CD4-positive, alpha-beta T cell treated with Interleukin-17A for 1 hour (primary cell): ENCODE measurements at regions not wholly inside any gene's neighbourhood (a gene's known extent, or its start where the extent isn't known, plus 50 kb on each side); places are given as distances from the start of the nearest gene placed in this dataset.

ENCODE experiments used
- DNase-seq: peaks from one replicate; pipeline ENCODE4 v3.0.0-alpha.2; 2020

DNA sequence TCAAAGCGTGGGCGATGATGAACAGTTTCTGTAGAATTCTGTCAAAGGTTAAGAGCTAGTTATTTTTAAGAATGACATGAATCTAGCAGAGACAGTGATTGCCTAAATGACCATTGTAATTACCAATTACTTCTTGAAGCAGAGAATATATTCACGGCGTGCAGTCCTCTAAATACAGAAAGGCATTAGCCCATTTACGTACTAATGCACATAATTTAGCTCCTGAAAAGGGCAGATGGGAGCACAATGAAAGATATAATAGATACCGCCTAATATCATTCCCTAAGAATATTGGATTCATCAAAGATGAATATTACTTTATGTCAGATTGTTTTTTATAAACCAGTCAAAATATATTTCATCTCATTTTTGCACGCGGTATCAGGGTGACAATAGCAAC lies 212.4 kb downstream of the URI1 start:
- no peak for DNase-seq

DNA sequence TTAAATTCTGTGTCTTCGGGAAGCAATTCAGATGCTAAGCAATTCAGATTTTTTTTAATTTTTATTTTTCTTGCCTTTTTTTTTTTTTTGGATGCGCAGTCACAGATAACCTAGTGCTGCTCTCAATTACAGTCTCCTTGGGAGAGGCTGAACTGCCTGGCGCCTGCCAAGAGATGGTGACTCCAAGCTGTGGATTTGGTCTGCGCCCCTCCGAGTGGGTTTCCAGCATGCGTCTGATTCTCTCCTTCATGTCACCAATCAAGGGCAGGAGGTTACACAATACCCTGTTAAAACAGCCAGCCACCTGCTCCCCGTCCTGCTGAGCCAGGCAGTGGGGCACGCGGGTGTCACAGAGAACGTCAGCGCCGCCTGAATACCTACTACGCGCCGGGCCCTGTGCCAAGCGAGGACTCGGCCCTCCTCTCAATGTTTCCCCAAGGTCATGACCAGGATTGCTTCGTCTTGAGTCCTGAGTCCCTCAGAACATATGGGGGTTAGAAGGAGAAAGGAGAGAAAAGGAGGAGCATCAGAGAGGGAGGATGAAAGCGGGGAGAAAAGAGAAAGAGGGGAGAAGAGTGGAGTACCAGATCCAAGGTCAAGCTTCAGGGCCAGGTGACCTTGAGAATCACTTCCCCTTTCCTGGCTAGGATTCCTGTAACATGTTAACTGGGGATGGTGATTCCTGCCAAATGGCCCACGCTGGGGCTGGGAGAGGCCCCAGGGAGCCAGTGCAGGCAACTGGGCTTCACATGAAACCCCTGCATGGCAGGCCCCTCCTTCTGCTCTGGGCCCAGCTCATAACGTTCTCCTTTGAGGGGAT lies 213.6 kb downstream of the URI1 start:
- no peak for DNase-seq

DNA sequence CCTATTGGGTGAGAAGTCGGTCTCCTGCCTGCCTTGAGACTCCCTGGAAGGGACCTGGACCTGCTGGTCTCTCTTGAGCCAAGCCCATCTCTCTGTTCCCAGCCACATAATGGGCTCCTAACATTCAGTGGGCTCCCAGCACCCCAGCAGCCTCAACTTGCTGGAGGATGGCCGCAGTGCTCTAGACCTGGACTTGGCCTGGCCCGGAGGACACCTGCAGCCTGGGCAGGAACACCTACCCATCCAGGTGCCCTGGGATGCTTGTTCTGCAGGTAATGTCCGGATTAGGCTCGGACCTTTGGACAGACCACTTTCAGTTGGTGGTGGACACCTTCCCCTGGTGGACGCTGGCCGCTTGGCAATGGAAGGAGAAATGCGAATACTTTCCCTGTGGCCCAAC lies 214.6 kb downstream of the URI1 start:
- DNase-seq, result no peak

DNA sequence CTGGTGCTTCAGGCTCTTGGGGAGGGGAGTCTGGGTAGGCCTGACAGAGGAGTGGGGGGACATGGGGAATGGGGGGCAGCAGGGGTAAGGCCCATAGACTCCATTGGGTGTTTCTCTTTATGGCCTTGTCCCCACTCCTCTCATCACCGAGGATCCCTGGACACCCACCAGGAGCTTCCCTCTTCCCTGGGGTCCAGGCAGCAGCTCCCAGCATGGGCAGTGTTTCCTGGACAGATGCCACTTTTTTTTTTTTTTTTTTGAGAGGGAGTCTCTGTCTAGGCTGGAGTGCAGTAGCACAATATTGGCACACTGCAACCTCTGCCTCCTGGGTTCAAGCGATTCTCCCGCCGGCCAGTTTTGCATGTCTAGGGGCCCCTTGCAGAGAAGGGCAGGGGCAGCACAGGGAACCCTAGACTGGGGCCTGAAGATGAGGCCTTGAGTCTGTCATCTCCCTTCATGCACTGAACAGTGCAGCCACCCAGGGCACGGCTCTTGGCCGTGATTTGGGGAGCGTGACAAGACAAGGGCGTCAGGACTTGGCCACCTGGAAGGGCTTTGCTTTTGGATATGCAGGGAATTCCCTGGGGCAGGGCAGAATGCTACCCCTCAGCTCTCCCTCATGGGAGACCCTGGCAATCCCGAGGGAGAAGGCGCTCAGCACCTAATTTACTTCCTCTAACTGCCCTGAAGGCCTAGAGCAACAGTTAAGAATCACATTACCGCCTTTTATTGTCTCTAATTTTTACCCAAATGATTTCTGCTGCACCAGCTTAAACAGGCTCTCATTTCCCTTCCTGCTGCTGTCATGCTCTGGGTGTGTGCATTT lies 213.9 kb upstream of the ZNF536 start:
- no peak for DNase-seq

DNA sequence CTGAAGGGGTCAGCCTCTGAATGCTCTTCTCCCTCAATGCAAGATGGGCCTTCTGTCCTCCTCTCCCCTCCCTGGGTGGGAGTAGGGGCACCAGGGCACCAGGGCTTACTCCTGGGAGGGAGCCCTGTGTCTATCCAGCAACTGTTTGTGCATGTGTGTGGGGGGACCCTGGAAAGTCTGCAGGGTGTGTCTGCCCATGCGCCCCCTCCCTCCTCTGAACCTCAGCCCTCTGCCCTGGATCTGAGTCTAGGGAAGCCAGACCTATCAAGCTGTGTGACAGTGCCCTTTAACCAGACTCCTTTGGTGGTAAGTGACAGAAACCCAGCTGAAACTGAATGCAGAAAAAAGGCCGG lies 213.3 kb upstream of the ZNF536 start:
- no peak for DNase-seq

DNA sequence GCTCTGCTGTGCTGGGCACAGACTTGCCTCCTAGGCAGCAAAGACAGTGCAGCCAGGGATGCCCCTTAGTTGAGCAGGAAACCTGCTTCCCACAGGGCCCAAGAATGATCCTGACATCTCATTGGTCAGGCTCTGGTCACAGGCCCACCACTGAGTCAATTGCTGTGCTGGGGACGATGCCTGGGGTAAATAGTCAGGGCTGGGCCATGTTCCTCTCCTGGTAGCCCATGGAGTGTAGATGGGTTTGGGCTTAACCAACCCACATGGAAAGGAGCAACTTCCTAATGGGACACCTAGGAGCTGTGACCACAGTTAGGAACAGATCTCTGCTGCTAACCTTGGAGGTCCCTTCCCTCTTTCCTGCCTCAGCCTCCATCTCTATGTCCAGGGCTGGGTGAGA lies 212.5 kb upstream of the ZNF536 start:
- no peak for DNase-seq

DNA sequence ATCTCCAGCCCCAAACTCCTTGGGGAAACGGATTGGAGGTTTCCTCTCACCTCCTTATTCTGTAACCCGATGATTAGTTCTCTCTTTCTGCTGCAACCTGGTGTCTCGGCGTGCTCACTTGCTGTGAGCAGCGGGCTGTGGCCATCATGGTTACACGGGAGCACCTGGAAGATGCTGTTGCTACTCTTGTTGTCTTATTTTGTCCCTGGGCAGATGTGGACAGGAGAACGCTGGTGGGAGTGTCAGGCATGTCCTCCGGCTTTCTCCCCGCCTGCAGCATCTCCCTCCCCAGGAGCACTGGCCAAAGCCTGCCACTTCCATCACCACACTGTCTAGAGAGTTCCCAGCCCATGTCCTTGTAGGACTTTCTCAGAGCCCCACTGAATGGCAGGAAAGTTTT lies 211.8 kb upstream of the ZNF536 start:
- DNase-seq, result no peak

DNA sequence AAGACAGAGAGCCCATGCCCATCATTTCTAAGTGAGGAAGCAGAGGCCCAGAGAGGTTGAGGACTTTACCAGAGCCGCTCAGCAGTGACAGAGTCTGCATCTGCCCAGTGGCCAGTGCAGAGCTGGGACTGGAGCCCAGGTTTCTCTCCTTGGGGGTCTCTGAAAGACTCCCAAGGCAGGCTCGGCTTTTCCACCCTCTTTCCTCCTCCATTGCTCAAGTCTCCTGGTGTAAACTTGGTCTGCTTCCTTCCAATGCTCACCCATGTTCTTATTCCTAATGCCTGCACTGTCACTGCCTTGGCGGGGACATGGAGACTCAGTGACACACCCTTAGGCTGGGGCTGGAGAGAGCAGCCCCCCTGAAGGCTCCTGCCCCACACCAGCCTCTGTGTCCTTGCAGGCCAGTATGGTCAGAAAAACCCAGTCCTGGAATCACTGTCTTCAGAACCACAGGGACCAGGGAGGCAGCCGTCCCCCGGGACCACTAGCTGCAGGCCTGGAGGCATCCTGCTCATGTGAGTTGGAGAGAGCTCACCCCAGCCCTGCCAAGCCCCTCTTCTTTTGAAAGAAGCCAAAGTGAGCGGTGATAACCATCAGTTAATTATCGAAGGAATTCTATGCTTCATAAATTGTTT lies 211.0 kb upstream of the ZNF536 start:
- DNase-seq, result no peak

DNA sequence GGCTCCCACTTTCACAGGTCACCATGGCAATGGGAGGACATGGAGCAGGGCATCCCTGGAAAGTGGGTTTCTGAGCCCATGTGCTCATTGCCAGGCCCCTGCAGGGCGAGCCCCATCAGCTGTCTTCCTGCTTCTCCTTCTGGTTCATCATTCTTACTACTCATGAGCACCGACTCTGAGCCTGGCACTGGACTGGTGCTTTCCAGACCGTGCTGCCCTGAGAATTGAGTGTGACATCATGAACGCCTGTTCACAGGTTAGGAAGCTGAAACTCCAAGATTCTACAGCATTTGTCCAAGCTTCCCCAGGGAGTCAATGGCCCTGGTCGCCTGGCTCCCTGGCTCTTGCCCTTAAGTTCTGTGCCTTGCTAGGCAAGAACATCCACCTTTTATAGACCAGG lies 210.4 kb upstream of the ZNF536 start:
- no peak for DNase-seq

DNA sequence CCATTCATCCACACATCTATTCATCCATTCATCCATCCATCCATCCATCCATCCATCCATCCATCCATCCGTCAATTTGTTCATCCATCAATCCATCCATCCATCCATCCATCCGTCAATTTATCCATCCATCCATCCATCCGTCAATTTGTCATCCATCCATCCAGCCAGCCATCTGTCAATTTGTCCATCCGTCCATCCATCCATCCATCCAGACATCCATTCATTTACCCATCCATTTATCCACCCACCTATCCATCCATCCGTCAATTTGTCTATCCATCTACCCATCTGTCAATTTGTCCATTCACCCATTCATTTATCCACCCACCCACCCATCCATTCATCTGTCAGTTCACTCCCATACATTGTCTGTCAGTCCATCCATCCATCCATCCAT lies 209.5 kb upstream of the ZNF536 start:
- no peak for DNase-seq

DNA sequence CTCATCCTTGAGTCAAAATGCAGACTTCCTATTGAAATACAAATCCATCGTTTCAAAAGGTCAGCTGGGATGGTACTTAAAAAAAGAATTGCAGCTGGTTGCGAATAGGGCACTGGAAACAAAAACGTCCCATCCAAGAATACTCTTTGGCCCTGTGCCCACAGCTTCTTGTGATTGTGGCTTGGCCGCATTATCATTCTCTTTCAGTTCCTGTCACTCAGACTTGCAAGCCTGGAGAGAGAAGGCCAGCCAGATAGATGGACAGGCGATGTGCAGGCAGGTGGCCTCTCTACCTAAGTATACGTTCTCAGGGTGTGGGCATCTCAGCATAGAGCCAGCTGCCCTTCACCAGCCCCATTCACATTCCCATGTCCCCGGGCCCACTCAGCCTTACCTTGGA lies 208.5 kb upstream of the ZNF536 start:
- no peak for DNase-seq

DNA sequence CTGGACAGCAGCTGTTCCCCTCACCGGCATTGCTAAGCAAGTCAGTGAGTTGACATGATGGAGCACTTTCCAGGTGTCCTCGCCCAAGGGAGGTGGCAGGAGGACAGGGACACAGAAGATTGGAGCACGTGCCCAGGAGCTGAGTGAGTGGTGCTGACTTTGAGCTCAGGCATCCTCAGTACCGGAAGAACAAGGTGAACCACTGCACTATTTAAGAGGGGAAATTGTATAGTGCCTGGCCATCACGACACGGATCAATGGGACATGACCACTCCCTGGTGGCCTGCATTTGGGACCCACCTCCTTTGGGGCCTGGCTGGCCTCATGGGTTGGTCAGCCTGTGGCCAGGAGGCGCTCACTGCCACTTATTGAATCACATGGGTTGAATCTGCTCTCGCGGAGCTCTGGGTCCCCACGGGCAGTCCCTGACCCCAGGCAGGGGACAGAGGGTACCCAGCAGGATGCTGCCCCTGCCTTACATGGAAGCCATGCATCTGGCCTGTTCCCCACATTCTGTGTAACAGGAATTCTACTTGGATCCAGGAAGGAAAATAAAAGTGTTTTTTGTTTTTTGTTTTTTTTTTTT lies 206.9 kb upstream of the ZNF536 start:
- DNase-seq, result no peak

DNA sequence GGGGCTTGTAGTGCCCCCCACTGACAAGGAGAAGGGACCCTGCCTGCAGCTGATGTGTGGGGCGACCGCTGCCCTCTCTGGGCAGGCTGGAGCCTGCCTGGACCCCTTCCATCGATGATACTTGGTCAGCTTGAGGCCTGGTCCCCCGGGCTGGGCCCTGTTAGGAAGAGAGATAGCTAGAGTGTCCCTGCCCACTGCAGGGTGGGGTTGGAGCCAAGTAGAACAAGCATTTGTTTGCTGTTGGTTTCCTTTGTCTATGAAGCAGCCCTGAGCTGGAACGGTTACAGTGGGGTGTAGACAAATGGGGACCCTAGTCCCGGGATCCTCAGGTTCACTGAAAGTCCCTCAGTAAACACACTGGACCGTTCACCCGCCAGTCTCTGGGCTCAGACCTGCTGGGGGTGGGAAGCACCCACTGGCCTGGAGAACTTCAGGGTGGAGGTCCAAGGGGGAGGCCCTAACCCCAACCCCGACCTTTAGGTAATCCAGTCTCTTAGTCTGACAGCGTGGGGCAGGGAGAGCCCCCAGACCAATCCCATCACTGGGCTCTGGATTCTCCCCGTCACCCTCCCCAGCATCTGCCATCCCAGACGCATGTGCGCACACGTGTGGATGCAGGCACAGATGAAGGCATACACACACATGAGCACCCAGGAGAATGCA lies 204.8 kb upstream of the ZNF536 start:
- no peak for DNase-seq

DNA sequence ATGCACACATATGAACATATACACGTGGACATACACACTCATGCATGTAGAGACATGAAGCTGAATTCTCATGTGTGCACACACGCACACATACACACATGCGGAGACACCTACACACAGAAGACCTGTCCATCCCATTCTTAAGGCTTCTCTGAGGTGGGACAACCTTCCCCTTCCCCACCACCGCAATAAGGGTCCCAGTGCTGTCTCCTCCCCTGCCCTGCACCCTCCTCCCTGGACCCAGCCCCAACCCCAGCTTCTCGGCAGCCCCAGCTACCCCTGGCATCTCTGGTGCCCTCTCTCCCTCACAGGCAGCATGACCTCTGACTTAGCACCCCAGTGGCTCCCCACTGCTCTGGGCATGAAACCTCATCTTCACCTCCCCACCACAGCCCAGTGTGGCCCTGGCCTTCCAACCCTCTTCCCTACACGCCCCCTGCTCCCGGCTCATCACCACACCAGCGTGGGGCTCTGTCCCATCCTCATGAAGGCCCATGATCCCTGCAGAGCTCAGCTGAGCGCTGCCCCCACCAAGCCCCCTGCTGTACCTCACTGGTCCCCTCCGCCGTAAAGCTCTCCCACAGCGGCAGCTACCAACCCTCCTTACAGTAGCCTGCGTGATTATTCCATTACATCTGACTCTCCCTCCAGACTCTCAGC lies 204.1 kb upstream of the ZNF536 start:
- DNase-seq, result no peak

DNA sequence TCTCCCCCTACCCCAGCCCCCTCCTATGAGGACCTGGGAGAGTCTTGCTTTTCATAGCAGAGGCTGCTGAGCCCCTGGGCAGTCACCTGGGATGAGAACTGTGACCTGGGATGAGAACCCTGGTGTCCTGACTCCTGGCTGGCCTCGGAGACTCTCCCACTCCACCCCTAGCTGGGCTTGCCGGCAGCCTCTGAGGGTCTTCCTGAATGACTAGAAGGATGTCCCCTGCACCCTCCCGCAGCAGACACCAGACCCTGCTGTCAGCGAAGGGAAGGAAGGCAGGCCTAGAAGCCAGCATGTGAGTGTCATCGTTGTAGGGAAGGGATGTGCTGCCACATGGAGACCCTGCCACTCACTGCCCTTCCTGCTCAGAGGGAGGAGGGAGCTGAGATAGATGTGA lies 203.4 kb upstream of the ZNF536 start:
- no peak for DNase-seq

DNA sequence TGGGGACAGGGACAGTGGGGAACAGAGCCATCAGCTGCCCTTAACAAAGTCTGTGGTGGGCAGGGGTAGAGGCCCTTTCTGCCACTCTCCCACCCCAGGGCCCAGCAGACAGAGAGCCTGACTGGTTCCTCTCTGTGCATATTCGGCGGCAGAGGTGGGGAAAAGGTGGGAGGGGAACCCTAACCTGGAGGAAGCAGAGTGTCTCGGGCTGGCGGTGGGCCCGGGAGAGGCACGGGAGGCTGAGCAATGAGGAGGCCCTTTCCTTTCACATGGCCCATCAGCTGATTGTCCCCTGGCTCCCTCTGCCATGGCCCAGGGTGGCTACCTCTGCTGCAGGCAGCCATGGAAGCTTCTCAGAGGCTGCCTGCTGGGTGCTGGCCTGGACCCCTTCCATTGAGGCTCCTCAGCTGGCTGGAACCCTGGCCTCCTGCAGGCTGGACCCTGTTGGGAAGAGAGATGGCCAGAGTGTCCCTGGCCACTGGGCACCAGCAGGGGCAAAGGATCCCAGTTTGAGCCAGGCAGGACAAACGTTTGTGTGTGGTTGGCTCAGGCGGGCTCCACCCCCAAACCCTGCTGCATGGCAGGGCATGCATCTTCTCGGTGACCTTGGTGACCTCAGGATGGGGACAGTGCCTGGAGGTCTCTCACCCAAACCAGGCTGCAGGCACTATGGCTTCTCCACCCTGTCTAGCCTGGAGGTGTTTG lies 202.8 kb upstream of the ZNF536 start:
- no peak for DNase-seq

DNA sequence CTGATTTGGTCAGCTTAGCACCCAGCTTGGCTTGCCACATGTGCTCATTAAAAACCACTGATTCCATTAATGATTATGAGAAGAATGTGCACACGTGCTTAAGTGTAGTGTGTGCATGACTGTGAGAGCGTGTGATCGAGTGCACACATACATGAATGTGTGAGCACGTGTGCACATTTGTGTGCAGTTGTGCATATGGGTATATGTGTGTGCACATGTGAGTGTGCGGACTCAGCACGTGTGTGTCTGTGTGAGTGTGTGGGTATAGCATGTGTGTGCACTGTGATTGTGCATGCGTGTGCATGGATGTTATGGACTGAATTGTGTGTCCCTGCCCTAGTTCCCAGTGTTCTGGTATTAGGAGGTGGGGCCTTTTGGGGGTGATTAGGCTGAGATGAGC lies 202.1 kb upstream of the ZNF536 start:
- no peak for DNase-seq

DNA sequence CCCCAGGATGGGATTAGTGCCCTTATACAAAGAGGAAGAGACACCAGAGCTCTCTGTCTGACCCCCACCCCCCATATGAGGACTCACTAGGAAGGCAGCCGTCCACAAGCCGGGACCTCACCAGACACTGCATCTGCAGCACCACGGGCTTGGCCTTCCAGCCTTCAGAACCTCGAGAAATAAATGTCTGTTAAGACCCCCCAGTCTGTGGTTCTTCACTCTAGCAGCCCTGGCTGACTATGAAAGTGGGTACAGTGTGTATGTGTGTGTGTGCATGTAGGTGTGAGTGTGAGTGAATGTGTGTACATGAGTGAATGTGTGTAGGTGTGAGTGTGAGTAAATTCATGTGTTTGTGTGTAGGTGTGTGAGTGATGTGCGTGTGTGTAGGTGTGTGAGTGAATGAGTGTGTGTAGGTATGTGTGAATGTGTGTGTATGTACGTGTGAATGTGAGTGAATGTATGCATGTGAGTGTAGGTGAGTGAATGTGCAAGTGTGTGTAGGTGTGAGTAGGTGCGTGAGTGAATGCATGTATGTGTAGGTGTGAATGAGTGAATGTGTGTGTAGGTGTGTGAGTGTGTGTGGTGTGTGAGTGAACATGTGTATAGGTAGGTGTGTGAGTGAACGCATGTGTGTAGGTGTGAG lies 201.6 kb upstream of the ZNF536 start:
- DNase-seq, result no peak

DNA sequence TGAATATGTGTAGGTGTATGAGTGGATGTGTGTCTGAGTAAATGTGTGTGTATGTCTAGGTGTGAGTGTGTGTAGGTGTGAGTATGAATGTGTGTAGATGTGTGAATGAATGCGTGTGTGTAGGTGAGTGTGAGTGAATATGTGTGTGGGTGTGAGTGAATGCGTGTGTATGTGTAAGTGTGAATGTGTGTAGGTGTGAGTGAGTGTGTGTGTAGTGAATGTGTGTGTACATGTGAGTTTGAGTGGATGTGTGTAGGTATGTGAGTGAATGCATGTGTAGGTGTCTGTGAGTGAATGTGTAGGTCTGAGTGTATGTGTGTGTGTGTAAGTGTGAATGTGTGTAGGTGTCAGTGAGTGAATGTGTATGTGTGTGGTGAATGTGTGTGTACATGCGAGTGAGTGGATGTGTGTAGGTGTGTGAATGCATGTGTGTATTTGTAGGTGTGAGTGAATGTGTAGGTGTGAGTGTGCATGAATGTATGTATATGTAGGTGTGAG lies 201.0 kb upstream of the ZNF536 start:
- no peak for DNase-seq

DNA sequence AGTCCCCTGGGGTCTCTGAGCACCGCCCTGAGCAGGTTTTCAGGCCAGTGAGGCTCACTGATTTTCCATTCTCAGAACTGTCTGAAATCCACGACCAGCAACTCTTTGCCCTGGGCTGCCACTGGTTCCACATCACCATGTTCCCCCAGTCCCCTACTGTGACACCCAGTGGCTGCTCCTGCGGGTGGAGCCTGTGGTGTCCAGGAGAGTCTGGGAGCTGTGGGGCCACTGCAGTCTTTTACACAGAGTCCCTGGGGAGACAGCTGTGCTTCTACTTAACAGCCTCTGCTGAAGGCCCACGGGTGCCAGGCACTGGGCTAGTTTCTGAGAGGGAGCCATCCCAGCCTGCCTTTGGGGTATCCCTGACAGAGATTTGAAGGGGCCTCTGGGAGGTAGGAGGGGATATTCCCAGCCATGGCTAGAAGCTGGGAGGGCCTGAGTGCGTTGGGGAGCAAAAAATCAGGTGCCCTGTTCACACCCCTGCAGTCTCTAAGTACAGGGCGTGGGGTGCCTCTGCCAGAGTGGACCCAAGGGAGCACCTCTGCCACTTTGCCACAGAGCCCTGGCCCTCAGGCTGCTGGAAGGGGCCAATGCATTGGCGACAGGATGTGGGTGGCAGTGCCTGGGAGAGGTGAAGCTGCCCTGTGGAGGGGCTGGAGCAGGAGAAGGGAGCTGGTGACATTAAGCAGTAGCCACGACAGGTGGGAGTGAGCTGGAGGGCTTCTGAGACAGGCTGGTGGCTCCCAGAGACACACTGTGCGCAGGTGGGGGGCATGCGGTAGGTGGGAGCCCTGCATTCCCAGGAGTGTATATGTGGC lies 200.2 kb upstream of the ZNF536 start:
- no peak for DNase-seq
